ENCODE measurements at regions not wholly inside any gene's neighbourhood (a gene's known extent, or its start where the extent isn't known, plus 50 kb on each side); places are given as distances from the start of the nearest gene placed in this dataset.

GRCh38 chr9:71233646-71234045 is 112.2 kb upstream of the TRPM3 start:
- TF ChIP-seq CTCF (IDR thresholded peaks at IDR 0.05; ENCODE audit: low read depth, low read length) (no peak), EZH2phosphoT487 (IDR thresholded peaks at IDR 0.05; ENCODE audit: low read depth) (no peak)

Measured in OCI-LY3 (cell line).